LNCAP (cell line): ENCODE measurements at regions not wholly inside any gene's neighbourhood (a gene's known extent, or its start where the extent isn't known, plus 50 kb on each side); places are given as distances from the start of the nearest gene placed in this dataset.

Source experiments
- CTCF ChIP-seq: fragments of 450-650 bp; IDR thresholded peaks from 2 replicates; pipeline ENCODE4 v1.5.1; 2017; ENCODE audit warnings: mild to moderate bottlenecking

DNA sequence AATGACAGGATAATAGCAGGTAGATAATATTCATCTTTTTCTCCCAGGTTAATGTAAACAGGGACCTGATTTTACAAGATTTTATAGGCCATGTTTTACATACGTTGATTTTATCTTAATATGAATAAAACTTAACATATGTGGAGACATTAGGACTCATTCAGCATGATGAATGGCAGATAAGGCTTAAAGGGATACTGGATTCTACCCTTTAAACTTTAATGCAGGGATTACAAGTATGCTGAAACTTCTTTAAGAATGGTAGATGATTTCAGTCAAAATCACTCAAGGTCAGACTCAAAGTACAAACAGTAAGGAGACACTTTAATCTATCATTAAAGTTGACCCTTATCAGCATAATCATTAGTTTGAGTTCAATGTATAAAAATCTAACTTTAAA is 274.5 kb upstream of the IZUMO3 start:
- no peak for TF ChIP-seq CTCF

- TF ChIP-seq CTCF = no peak
Observed at GRCh38 chr9:24817756-24818155, 272.1 kb upstream of the IZUMO3 start.

- no peak for TF ChIP-seq CTCF
Observed at GRCh38 chr9:24816006-24816405, 270.3 kb upstream of the IZUMO3 start.

- TF ChIP-seq CTCF = no peak
Observed at GRCh38 chr9:24801344-24801743, 255.6 kb upstream of the IZUMO3 start.

GRCh38 chr9:24793787-24794186 is 248.1 kb upstream of the IZUMO3 start:
- TF ChIP-seq CTCF = no peak

GRCh38 chr9:24776226-24776625 is 230.5 kb upstream of the IZUMO3 start:
- TF ChIP-seq CTCF = no peak

DNA sequence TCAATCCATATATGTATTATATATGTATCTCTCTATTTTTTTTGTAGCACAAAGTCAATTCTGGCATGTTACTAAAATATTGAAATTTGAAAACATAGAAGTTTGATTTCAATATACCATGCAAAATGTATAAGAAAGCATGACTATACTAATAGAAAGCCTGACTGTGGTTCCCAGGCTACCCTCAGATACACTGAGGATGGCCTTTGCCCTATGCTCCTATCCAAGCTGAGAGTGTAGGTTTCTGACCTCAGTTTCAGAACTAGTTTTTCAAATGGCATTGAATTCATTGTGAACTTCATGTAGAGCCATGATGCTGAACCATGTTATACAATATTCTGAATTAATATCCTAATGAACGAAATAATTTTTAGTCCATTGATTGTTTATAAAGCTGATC is 220.4 kb upstream of the IZUMO3 start:
- no peak for TF ChIP-seq CTCF

GRCh38 chr9:24765025-24765756 is 219.5 kb upstream of the IZUMO3 start:
- TF ChIP-seq CTCF = no peak
